ENCODE measurements at regions not wholly inside any gene's neighbourhood (a gene's known extent, or its start where the extent isn't known, plus 50 kb on each side); places are given as distances from the start of the nearest gene placed in this dataset.

DNA sequence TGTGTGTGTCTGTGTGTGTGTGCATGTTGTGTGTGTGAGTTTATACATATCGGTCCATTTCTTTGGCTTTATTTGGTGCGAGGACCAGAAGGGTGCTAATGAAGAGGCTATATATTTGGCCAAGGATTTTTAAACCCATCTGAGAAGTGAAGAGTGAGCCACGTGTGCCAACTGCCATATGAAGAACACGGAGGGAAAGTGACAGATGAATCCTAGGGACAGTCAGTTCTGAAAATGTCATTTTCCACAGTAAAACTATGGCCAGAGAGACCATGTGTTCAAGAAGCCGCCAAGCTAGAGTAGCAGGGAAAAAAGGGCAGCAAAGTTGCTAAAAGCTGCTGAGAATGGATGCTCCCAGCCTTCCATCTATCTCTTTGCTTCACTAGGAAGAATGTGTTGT lies 297.3 kb upstream of the LMCD1 start:
- TF ChIP-seq, protein P1, sequence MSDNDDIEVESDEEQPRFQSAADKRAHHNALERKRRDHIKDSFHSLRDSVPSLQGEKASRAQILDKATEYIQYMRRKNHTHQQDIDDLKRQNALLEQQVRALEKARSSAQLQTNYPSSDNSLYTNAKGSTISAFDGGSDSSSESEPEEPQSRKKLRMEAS (IDR thresholded peaks at IDR 0.05; ENCODE audit: insufficient read depth, insufficient read length) = no peak
- TF ChIP-seq, protein P2, sequence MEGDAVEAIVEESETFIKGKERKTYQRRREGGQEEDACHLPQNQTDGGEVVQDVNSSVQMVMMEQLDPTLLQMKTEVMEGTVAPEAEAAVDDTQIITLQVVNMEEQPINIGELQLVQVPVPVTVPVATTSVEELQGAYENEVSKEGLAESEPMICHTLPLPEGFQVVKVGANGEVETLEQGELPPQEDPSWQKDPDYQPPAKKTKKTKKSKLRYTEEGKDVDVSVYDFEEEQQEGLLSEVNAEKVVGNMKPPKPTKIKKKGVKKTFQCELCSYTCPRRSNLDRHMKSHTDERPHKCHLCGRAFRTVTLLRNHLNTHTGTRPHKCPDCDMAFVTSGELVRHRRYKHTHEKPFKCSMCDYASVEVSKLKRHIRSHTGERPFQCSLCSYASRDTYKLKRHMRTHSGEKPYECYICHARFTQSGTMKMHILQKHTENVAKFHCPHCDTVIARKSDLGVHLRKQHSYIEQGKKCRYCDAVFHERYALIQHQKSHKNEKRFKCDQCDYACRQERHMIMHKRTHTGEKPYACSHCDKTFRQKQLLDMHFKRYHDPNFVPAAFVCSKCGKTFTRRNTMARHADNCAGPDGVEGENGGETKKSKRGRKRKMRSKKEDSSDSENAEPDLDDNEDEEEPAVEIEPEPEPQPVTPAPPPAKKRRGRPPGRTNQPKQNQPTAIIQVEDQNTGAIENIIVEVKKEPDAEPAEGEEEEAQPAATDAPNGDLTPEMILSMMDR (IDR thresholded peaks at IDR 0.05; ENCODE audit: extremely low read depth in 1 of 2, insufficient read depth in 1 of 2, low read depth in 1 of 2, low read length in 2 of 2) = no peak

Measured in endothelial cell of umbilical vein (primary cell).